ENCODE measurements at regions not wholly inside any gene's neighbourhood (a gene's known extent, or its start where the extent isn't known, plus 50 kb on each side); places are given as distances from the start of the nearest gene placed in this dataset.

DNA sequence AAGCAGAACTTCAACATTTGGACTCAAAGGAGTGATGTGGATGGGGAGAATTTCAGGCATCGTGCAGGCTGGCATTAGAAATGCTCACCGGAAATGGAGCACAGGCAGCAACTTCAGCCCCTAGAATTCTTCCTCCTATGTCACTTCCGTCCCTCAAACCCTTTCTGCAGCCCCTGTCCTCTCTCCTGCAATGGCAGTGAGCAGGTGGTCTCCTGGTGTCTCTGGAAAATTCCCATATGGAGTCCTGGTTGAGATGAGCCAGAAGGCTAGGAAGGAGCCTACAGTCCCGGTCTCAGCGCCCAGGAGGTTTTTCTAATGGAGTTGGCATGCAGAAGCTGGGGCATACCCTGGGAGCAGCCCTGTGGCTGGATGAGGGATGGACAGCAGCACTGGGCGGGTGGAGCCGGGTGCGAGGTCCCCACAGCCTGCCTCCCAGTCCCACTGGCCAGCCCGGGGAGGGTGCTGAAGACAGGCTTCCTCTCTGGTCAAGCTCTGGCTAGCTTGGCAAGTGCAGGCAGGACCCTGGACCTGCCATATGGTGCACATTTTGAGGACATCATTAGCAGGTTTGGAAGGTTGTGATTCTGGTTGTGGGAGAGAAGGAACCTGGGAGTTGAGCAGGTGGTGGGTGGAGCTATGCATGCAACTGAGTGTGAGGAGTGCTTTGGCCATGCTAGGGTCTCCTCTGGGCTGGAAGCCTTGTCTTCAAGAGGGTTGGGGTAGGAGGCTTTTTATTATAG, 59.8 kb upstream of the B3GAT1 start:
- ATAC-seq, result no peak
- peaks cover 77% of the 10 kb centered on the region for H3K27me3 ChIP-seq
- WGBS, 2 donors (ENCODE audit: low coverage in 1 of 2), result 51 to 55% methylated on average over 3 of the region's 9 CpGs
- no peak overlapping the region for H3K4me3 ChIP-seq
- no peak for TF ChIP-seq POLR2A (IDR thresholded peaks at IDR 0.05)
- TF ChIP-seq EP300 (IDR thresholded peaks at IDR 0.05), result no peak
- TF ChIP-seq, protein P1, sequence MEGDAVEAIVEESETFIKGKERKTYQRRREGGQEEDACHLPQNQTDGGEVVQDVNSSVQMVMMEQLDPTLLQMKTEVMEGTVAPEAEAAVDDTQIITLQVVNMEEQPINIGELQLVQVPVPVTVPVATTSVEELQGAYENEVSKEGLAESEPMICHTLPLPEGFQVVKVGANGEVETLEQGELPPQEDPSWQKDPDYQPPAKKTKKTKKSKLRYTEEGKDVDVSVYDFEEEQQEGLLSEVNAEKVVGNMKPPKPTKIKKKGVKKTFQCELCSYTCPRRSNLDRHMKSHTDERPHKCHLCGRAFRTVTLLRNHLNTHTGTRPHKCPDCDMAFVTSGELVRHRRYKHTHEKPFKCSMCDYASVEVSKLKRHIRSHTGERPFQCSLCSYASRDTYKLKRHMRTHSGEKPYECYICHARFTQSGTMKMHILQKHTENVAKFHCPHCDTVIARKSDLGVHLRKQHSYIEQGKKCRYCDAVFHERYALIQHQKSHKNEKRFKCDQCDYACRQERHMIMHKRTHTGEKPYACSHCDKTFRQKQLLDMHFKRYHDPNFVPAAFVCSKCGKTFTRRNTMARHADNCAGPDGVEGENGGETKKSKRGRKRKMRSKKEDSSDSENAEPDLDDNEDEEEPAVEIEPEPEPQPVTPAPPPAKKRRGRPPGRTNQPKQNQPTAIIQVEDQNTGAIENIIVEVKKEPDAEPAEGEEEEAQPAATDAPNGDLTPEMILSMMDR (IDR thresholded peaks at IDR 0.05), result no peak
- no peak for TF ChIP-seq POLR2AphosphoS5 (IDR thresholded peaks at IDR 0.05)
- no peaks in the 10 kb centered on the region for H3K36me3 ChIP-seq
- no peaks in the 10 kb centered on the region for H3K4me1 ChIP-seq
- H3K9me3 ChIP-seq, result no peaks in the 10 kb centered on the region
- H3K27ac ChIP-seq, result no peak overlapping the region

DNA sequence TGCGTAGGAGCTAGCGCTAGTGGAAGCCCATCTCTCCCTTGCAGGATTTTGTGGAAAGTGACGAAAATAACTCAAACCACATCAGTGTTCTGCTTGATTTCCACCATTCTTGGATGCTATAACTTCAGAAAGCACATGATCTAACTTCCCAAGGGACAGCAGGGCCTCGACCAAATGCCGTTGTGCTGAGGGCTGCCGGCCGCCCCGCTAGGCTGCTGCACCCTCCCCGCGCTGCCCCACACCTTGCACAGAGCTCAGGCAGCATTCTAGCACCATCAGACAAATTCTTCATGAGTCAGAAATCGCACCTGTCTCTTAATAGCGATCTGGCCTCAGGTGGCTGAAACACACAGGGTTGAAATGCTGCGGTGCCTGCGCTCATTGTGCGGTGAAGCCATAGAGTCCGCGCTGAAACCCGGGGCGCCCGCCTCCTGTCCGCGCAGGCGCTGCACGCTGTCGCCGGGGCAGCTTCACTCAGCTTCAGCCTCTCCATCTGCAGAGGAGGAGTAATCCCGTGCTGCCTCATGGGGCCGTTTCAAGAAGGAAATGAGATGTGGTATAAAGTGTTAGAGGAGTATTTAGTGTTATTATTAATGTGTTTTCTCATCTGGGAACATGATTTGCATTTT, 59.2 kb upstream of the B3GAT1 start:
- H3K9me3 ChIP-seq, result no peaks in the 10 kb centered on the region
- 41 to 61% methylated on average over 4 to 14 of the region's 28 CpGs for WGBS, 2 donors (ENCODE audit: low coverage in 1 of 2)
- peaks cover 77% of the 10 kb centered on the region for H3K27me3 ChIP-seq
- no peaks in the 10 kb centered on the region for H3K4me1 ChIP-seq
- no peak overlapping the region for H3K27ac ChIP-seq
- TF ChIP-seq POLR2A (IDR thresholded peaks at IDR 0.05), result no peak
- TF ChIP-seq, protein P1 (IDR thresholded peaks at IDR 0.05), result no peak
- no peak for TF ChIP-seq POLR2AphosphoS5 (IDR thresholded peaks at IDR 0.05)
- TF ChIP-seq EP300 (IDR thresholded peaks at IDR 0.05), result no peak
- H3K36me3 ChIP-seq, result no peaks in the 10 kb centered on the region
- no peak overlapping the region for H3K4me3 ChIP-seq
- ATAC-seq, result no peak

DNA sequence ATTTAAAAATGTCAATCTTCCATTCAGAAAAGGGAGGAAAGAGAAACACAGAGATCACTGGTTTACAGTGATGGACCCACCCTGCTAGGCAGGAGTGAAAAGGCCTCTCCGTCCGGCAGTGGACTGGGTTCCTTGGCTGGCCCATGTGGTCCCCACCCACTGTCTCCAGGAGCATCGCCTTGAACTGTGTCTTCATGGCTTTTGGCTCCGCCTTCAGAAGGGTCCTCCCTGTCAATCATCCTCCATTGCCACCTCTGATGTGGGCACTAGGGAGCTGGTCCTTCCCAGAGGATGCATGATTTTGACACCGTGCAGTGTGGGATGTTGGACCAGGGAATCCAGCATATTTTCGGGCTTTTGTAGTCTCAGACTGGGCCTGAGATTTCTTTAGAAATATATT, 58.2 kb upstream of the B3GAT1 start:
- H3K4me1 ChIP-seq, result no peaks in the 10 kb centered on the region
- H3K27me3 ChIP-seq, result peaks cover 77% of the 10 kb centered on the region
- 82 to 85% methylated on average over 3 of the region's 6 CpGs for WGBS, 2 donors (ENCODE audit: low coverage in 1 of 2)
- no peaks in the 10 kb centered on the region for H3K36me3 ChIP-seq
- no peak overlapping the region for H3K4me3 ChIP-seq
- TF ChIP-seq, protein P1 (IDR thresholded peaks at IDR 0.05), result no peak
- TF ChIP-seq POLR2AphosphoS5 (IDR thresholded peaks at IDR 0.05) (no peak), EP300 (IDR thresholded peaks at IDR 0.05) (no peak), POLR2A (IDR thresholded peaks at IDR 0.05) (no peak)
- ATAC-seq, result no peak
- H3K27ac ChIP-seq, result no peak overlapping the region
- no peaks in the 10 kb centered on the region for H3K9me3 ChIP-seq

DNA sequence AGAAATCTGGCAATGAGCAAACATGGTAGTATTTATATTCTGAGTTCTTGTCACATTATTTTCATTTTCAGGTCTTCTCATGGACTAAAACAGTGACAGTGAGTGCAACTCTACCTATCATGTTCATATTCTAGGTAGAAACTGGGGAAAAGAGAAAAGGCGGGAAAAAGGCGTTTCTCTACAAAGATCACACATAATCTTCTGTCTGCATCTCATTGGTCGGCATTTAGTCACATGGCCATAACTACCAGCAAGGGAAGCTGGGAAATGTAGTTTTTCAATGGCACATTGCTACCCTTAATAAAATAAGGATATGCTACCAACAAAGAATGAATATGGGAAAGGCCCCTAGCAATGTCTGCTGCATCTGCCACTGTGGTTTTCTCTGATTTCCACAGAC, 57.6 kb upstream of the B3GAT1 start:
- Histone ChIP-seq H3K4me3 (no peak overlapping the region), H3K27ac (no peak overlapping the region), H3K27me3 (peaks cover 77% of the 10 kb centered on the region), H3K36me3 (no peaks in the 10 kb centered on the region), H3K9me3 (no peaks in the 10 kb centered on the region), H3K4me1 (no peaks in the 10 kb centered on the region)
- WGBS, 2 donors (ENCODE audit: low coverage in 1 of 2), result 68 to 79% methylated on average over 3 of the region's 3 CpGs
- ATAC-seq, result no peak
- TF ChIP-seq, protein P1 (IDR thresholded peaks at IDR 0.05), result no peak
- TF ChIP-seq EP300 (IDR thresholded peaks at IDR 0.05), result no peak
- no peak for TF ChIP-seq POLR2A (IDR thresholded peaks at IDR 0.05)
- TF ChIP-seq POLR2AphosphoS5 (IDR thresholded peaks at IDR 0.05), result no peak

DNA sequence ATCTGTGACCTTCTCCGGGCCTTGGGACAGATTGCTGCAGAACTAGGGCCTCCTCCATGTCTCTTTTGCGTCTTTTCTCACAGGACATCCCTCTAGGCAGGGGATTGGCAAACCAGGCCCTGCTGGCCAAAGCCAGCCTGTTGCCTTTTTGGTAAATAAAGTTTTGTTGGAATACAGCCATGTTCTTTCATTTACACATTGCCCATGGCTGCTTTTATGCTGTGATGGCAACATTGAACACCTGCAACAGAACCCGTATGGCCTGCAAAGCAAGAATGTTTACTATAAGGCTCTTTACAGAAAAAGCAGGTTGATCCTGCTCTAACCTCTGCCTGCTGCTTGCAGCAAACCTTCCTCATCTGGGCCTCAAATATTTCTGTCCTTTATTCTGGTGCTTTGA, 56.8 kb upstream of the B3GAT1 start:
- no peaks in the 10 kb centered on the region for H3K9me3 ChIP-seq
- 73 to 100% methylated on average over 1 to 3 of the region's 3 CpGs for WGBS, 2 donors (ENCODE audit: low coverage in 1 of 2)
- no peak overlapping the region for H3K4me3 ChIP-seq
- H3K27ac ChIP-seq, result no peak overlapping the region
- H3K27me3 ChIP-seq, result peaks cover 77% of the 10 kb centered on the region
- no peaks in the 10 kb centered on the region for H3K4me1 ChIP-seq
- H3K36me3 ChIP-seq, result no peaks in the 10 kb centered on the region
- no peak for ATAC-seq
- TF ChIP-seq POLR2AphosphoS5 (IDR thresholded peaks at IDR 0.05) (no peak), EP300 (IDR thresholded peaks at IDR 0.05) (no peak), POLR2A (IDR thresholded peaks at IDR 0.05) (no peak)
- TF ChIP-seq, protein P1 (IDR thresholded peaks at IDR 0.05), result no peak
